ENCODE measurements at regions not wholly inside any gene's neighbourhood (a gene's known extent, or its start where the extent isn't known, plus 50 kb on each side); places are given as distances from the start of the nearest gene placed in this dataset.

GRCh38 chr3:127113571-127113891 lies 79.4 kb upstream of the PRR23E start:
- Mint-ChIP-seq H3K27ac (no peak overlapping the region), H3K4me3 (no peak overlapping the region), H3K27me3 (ENCODE audit: insufficient read depth, low read depth, poor library complexity) (peaks cover 6% of the 10 kb centered on the region), H3K9me3 (peaks cover 31% of the 10 kb centered on the region), H3K36me3 (ENCODE audit: low read depth) (peaks cover 18% of the 10 kb centered on the region), H3K4me1 (peaks cover 23% of the 10 kb centered on the region)
- Histone ChIP-seq H3K27me3 (ENCODE audit: insufficient read depth) (no peaks in the 10 kb centered on the region), H3K4me2 (no peak overlapping the region), H3F3A (replicated peaks; ENCODE audit: low read depth) (no peaks in the 10 kb centered on the region), H3K9me2 (ENCODE audit: insufficient read depth) (0 out of 2 replicates have a peak, but pooled peaks cover 9% of the 10 kb centered on the region), H3K27ac (ENCODE audit: low read depth) (no peak overlapping the region), H3K4me3 (no peak overlapping the region), H3K36me3 (ENCODE audit: insufficient read depth) (no peaks in the 10 kb centered on the region), H3K4me1 (ENCODE audit: insufficient read depth) (0 out of 2 replicates have a peak, but pooled peaks cover 3% of the 10 kb centered on the region), H4K20me1 (replicated peaks; ENCODE audit: insufficient read depth) (no peaks in the 10 kb centered on the region), H2AFZ (no peak overlapping the region), H3K79me2 (replicated peaks; ENCODE audit: insufficient read depth) (no peaks in the 10 kb centered on the region)
- ATAC-seq (no peak), DNase-seq (ENCODE audit: low spot score) (no peak)
- no peak for TF ChIP-seq NANOG (IDR thresholded peaks at IDR 0.05; ENCODE audit: borderline replicate concordance)
- no peak for TF ChIP-seq ZNF114 (CRISPR knock-in tag; IDR thresholded peaks at IDR 0.05)
- TF ChIP-seq ETS1 (IDR thresholded peaks at IDR 0.05): no peak
- TF ChIP-seq ZNF462 (CRISPR knock-in tag; IDR thresholded peaks at IDR 0.05): no peak
- no peak for TF ChIP-seq CREB1 (CRISPR knock-in tag; IDR thresholded peaks at IDR 0.05; ENCODE audit: low read depth)
- no peak for TF ChIP-seq STAT1 (IDR thresholded peaks at IDR 0.05; ENCODE audit: unreplicated experiment)
- TF ChIP-seq REST (IDR thresholded peaks at IDR 0.05; ENCODE audit: unreplicated experiment): no peak
- no peak for TF ChIP-seq JUNB (IDR thresholded peaks at IDR 0.05; ENCODE audit: unreplicated experiment)
- no peak for TF ChIP-seq ZNF331 (CRISPR knock-in tag; IDR thresholded peaks at IDR 0.05; ENCODE audit: low read depth)
- no peak for TF ChIP-seq CTCF (conservative IDR thresholded peaks at IDR 0.05; ENCODE audit: low read depth in 2 of 2)
- no peak for TF ChIP-seq EZH2phosphoT487 (IDR thresholded peaks at IDR 0.05; ENCODE audit: unreplicated experiment)
- no peak for TF ChIP-seq EZH2 (IDR thresholded peaks at IDR 0.05; ENCODE audit: low read depth, unreplicated experiment)
- TF ChIP-seq POLR2AphosphoS5 (IDR thresholded peaks at IDR 0.05; ENCODE audit: low read depth): no peak

Measured in GM23338 (cell line).